T1000 (cell line): ENCODE measurements at regions not wholly inside any gene's neighbourhood (a gene's known extent, or its start where the extent isn't known, plus 50 kb on each side); places are given as distances from the start of the nearest gene placed in this dataset.
"Not testable (repeated sequence)": the region's sequence is repeated elsewhere in the genome, so short reads cannot be mapped to it uniquely, and the experiment has no call there.

Source experiments
- DNase-seq: peaks from one replicate; lab custom pipeline; 2025; ENCODE audit warnings: mixed read lengths; lab: John Stamatoyannopoulos, UW

- no peak for DNase-seq
These were observed 50.9 kb upstream of the PDE1A start for GRCh38 chr2:182477774-182478173.

- DNase-seq, result no peak
These were observed 54.8 kb upstream of the PDE1A start for GRCh38 chr2:182481676-182482075.

- DNase-seq, result no peak
These were observed 55.7 kb upstream of the PDE1A start for GRCh38 chr2:182482511-182482910.

GRCh38 chr2:182496596-182496995, 69.8 kb upstream of the PDE1A start:
- DNase-seq, result no peak

- no peak for DNase-seq
These were observed 73.1 kb upstream of the PDE1A start for GRCh38 chr2:182499706-182500470.

- no peak for DNase-seq
These were observed 77.0 kb upstream of the PDE1A start for GRCh38 chr2:182503886-182504285.

- DNase-seq, result no peak
These were observed 78.1 kb upstream of the PDE1A start for GRCh38 chr2:182504903-182505302.

- DNase-seq, result no peak
These were observed 79.8 kb upstream of the PDE1A start for GRCh38 chr2:182506606-182507005.

GRCh38 chr2:182508583-182508982, 81.7 kb upstream of the PDE1A start:
- not testable (repeated sequence) for DNase-seq

GRCh38 chr2:182509216-182509615, 82.4 kb upstream of the PDE1A start:
- DNase-seq, result no peak

GRCh38 chr2:182521453-182522404, 94.9 kb upstream of the PDE1A start:
- no peak for DNase-seq

GRCh38 chr2:182522405-182522896, 95.6 kb upstream of the PDE1A start:
- no peak for DNase-seq

- no peak for DNase-seq
These were observed 96.2 kb upstream of the PDE1A start for GRCh38 chr2:182522972-182523473.

- DNase-seq, result no peak
These were observed 103.8 kb upstream of the PDE1A start for GRCh38 chr2:182530636-182531035.

- no peak for DNase-seq
These were observed 113.4 kb upstream of the PDE1A start for GRCh38 chr2:182540252-182540651.

GRCh38 chr2:182541268-182541667, 114.4 kb upstream of the PDE1A start:
- DNase-seq, result no peak

GRCh38 chr2:182542501-182543258, 115.8 kb upstream of the PDE1A start:
- no peak for DNase-seq

GRCh38 chr2:182543741-182544525, 117.1 kb upstream of the PDE1A start:
- DNase-seq, result no peak

GRCh38 chr2:182545420-182546167, 118.8 kb upstream of the PDE1A start:
- DNase-seq, result no peak
